ENCODE measurements at regions not wholly inside any gene's neighbourhood (a gene's known extent, or its start where the extent isn't known, plus 50 kb on each side); places are given as distances from the start of the nearest gene placed in this dataset.

DNA sequence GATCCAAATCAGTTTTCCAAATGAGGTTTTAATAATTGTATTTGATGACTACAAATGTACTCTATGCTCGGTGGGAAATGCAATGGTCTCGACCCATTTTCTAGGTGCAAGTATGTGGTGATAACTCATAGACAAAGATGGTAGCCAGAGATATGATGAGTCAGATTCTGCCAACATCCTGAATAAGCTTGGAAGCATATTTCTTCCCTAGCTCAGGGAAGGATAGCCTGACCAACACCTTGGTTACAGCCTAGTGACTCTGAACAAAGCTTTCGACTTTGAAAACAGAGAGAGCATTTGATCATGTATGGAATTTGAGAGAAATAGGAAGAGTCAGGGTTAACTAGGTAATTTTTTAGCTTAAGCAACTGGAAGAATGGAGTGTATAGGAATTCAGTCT, 128.3 kb upstream of the MYOCD start:
- ChIA-PET CTCF (no interaction called here), POLR2A (no interaction called here), RAD21 (ENCODE audit: unreplicated experiment) (no interaction called here), SMC1A (ENCODE audit: uncharacterized antibody, unreplicated experiment) (interaction anchor here (0.6 to 0.7 kb wide), 2 partner anchors 8 to 224 kb away, joined by 3 to 4 read pairs; no protein-coding TSS in a partner anchor)
- ATAC-seq, result no peak
- H4K20me1 ChIP-seq (ENCODE audit: control insufficient read depth, insufficient read depth), result no peaks in the 10 kb centered on the region
- no peaks in the 10 kb centered on the region for H3K79me2 ChIP-seq (ENCODE audit: control insufficient read depth, insufficient read depth, low read length)
- H3K27me3 ChIP-seq (replicated peaks in 1 of 2; ENCODE audit: control insufficient read depth in 2 of 2, insufficient read depth in 2 of 2, low read length in 1 of 2), result no peaks in the 10 kb centered on the region
- no peak overlapping the region; the same call in 1 of the 2 replicates for H2AFZ ChIP-seq (ENCODE audit: control insufficient read depth, low read depth, low read length)
- FAIRE-seq, result no peak
- 10% methylated on average over 3 of the region's 3 CpGs for WGBS (ENCODE audit: insufficient coverage, insufficient replicate concordance, low lambda C conversion rate, missing lambda C conversion rate)
- no peak overlapping the region for H3K4me2 ChIP-seq (ENCODE audit: control insufficient read depth, insufficient read depth)
- BruUV-seq (replicated peaks), result no TSS peak
- no peaks in the 10 kb centered on the region for H3K9me3 ChIP-seq (replicated peaks; ENCODE audit: control insufficient read depth, insufficient read depth, low read length)
- H3K9ac ChIP-seq (ENCODE audit: control insufficient read depth, insufficient read depth, low read length), result no peak overlapping the region
- no peak for TF ChIP-seq ATF7 (IDR thresholded peaks at IDR 0.05; ENCODE audit: low read depth)
- no peak for TF ChIP-seq STAT3 (IDR thresholded peaks at IDR 0.05; ENCODE audit: low read depth, low read length)
- no peak for TF ChIP-seq SMARCA5 (IDR thresholded peaks at IDR 0.05)
- TF ChIP-seq FOXK2 (IDR thresholded peaks at IDR 0.05), result no peak
- TF ChIP-seq DPF2 (IDR thresholded peaks at IDR 0.05), result no peak
- no peak for TF ChIP-seq IRF3 (IDR thresholded peaks at IDR 0.05)
- TF ChIP-seq MTA2 (IDR thresholded peaks at IDR 0.05; ENCODE audit: low read depth), result no peak
- TF ChIP-seq POLR2AphosphoS5 (IDR thresholded peaks at IDR 0.05; ENCODE audit: low read length), result no peak
- TF ChIP-seq BACH1 (IDR thresholded peaks at IDR 0.05; ENCODE audit: borderline replicate concordance), result no peak
- TF ChIP-seq NFIC (IDR thresholded peaks at IDR 0.05; ENCODE audit: low read depth, low read length), result no peak
- TF ChIP-seq BMI1 (IDR thresholded peaks at IDR 0.05; ENCODE audit: borderline replicate concordance), result no peak
- no peaks in the 10 kb centered on the region for H3K36me3 ChIP-seq (ENCODE audit: control insufficient read depth in 2 of 2, insufficient read depth in 2 of 2, low read length in 1 of 2)
- intact Hi-C loops (cut with micrococcal nuclease; ENCODE audit: unreplicated experiment), result no loop called here
- DNase-seq (ENCODE audit: low read depth, low spot score), result no peak
- H3K4me3 ChIP-seq, result no peak overlapping the region
- no peak overlapping the region for H3K27ac ChIP-seq (ENCODE audit: control insufficient read depth, insufficient read depth)
- H3K4me1 ChIP-seq (ENCODE audit: control insufficient read depth, insufficient read depth, low read length), result no peaks in the 10 kb centered on the region
- in situ Hi-C loops (cut with MboI), result no loop called here

Data from GM12878 (cell line).